ENCODE measurements at regions not wholly inside any gene's neighbourhood (a gene's known extent, or its start where the extent isn't known, plus 50 kb on each side); places are given as distances from the start of the nearest gene placed in this dataset.

DNA sequence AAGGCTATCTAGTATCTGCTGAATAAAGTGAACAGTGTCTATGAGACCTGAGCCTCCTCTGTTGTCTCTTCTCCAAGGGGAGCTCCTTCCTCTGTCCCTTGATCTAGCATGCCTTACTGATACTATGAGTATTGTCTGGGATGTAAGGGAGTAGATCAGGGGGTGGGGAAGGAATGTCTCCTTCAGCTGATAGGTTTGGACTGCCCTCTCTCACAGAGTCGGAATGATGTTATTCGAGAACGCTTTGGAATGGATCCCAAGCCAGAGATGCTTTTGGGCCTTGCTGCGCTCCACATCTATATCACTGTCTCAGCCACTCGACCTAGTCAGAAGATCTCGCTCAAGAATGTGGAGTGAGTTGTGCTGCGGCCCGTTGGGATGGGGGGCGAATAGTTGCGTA is 68.3 kb upstream of the PRPS1 start:
- no peak for DNase-seq (ENCODE audit: low read depth, low spot score)

DNA sequence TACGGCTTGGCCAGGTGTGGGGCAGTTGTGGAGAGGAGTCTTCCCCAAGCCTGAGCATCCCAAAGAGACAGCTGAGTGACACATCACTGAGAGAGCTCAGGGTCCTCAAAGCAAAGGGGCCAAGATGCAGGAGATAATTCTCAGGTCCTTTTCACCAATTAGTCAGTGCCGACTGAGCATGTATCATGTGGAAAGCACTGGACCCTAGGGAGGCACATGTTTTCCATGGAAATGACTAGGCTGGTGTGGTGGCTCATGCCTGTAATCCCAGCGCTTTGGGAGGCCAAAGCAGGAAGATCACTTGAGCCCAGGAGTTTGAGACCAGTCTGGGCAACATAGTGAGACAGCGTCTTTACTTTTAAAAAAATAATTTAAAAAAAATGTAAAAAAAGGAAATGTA is 67.3 kb upstream of the PRPS1 start:
- DNase-seq (ENCODE audit: low read depth, low spot score), result no peak

DNA sequence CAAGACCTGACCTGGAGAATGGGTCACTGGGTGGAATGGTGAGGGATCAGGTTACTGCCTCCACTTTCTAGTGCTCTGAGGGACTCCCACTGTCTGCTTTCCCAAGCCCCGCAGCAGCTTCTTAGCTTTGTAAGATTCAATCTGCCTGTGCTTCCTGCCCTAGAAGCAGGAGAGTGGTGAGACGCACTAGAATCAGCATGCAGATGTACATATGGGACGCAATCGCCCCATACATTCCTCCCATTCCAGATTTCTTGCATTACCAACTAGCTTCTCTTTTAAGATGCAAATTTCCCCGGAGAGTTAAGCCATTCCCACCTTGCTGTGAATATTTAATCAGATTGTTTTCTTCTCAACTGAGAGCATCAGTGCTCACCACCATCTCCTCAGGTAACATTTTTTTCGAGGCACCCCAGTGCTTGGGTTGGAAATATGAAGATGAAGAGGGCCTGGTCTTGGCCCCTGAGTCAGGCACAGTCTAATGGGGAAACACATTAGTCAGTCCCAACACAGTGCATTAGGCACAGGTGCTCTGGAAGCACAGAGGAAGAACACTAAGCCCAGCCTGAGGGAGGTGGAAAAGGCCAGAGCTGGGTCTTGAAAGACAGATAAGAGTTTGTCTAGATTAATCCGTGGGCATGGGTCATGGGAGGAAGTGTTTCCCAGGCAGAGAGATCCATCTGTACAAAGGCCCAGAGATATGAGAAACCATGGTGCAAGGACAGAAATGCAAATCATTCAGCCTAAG is 66.7 kb upstream of the PRPS1 start:
- no peak for DNase-seq (ENCODE audit: low read depth, low spot score)

DNA sequence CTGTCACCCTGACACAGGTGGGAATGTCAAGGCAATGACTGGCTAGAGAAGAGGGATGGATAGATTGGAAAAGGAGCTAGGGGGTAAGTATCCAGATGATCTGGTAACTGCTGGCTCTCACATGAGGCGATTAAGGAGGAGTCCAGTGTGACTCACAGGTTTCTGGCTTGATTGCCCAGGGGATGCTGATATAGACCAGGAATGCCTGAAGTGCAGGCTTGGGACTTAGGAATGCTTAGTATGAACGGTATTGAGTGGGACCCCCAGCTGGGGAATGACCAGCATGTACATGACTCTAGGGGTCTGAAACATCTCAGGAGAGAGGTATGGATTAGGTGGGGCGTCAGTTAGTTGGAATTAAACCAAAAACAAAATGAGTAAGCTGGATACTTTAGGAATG is 65.8 kb upstream of the PRPS1 start:
- DNase-seq (ENCODE audit: low read depth, low spot score), result no peak

DNA sequence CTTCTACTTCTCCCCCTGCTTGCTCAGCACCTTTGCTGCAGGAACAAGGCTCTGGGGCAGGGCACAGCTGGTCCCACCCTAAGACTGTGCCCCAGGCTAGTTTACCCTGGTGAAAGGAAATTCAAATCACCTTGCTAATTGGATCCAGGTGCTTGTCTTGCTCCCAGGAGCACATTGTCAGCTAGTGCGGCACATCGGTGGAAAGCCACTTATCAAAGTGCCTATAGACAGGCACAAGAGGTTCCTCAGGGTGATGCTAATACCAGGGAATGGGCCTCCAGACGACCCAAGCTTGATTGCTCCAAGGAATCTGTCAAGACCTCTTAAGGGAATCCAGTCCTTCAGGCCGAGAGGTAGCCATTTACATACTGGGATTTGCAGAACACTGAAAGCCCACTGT is 64.5 kb upstream of the PRPS1 start:
- DNase-seq (ENCODE audit: low read depth, low spot score), result no peak

DNA sequence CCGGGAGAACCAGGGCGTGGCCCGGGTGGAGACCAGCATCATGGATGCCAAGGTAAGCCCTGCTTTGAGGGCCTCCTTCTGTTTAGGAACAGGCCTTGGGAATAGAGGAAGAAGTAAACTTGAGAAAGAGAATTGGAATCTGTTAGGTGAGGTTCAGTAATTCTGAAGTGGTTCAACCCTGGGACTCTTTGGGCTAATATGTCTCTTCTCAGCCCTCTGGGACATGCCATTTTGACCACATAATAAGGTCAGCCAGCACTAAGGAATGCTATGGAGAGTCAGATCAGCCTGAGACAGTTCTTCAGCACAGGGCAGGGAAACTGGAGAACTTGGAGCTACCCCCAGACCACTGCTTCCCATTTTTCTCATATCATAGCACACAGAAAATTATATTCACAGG is 63.3 kb upstream of the PRPS1 start:
- DNase-seq (ENCODE audit: low read depth, low spot score), result no peak

DNA sequence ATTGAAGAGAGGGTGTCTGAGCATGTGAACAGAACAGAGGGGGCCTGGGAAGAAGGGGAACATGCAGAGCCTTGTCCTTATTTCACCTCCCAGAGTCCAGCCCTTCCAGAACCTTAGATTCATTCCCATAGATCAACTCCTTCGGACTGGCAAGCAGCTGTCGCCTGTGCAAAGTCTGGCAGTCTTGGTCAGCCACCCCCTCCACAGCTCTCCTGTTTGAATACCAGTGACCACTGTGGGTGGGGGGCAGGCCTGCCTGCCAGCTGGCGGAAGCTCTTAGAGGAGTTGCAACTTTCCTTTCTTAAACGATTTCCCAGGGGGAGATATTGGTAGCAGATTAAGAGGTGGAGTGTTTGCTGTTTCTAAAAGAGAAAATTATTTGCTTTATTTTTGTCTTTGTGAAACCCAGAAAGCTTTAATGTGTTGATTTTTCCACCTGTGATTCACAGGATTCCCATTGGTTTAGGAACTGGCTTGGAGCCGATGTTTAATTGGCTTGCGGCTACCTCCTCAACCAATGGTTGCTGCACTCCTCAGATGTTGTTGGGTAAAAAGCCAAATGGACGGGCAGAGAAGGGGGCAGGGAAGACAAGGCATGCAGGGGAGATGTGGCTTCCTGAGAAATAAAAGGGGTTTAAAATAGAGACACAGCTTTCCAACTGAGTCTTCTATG is 62.2 kb upstream of the PRPS1 start:
- no peak for DNase-seq (ENCODE audit: low read depth, low spot score)

DNA sequence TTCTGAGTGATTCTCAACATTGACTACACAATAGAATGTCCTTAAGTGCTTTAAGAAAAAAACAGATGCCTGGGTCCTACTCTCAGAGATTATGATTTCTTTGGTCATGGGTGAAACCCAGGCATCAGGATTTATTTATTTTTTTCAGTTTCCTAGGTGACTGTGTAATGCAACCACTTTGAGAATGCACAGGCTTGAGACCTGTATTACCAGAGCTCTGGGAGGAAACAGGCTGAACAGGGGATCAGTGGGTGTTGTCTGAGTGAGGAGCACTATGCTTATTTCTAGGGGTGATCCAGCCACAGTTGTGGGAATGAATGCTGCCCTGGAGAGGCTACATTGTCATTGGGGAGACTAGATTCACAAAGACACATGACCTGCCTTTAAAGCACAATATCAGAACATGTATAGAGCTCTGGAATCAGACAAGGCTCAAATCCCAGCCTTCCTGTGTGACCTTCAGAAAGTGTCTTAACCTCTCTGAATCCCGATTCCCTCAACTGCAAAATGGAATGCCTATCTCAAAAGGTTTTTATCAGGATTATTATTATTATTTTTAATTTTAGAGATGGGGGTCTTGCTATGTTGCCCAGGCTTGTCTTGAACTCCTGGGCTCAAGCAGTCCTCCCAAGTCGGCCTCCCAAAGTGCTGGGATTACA is 61.6 kb upstream of the PRPS1 start:
- DNase-seq (ENCODE audit: low read depth, low spot score), result no peak

DNA sequence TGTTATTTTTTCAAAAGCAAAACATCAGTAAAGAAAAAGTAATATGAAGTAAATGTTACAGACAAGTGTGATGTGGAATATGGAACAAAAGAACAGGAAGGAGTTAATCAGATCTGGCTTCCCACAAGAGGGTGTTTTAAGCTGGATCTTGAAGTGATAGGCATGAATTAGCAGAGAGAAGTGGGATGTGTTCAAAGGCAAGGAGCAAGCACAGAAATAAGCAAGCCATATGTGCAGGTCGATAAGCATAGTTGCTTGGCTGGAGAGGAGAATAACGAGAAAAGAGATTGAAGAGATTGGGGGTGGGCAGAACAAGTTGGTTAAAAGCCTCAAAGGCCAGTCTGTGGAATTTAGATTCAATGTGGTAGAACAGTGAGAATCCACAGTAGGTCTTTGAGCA is 60.9 kb upstream of the PRPS1 start:
- no peak for DNase-seq (ENCODE audit: low read depth, low spot score)

DNA sequence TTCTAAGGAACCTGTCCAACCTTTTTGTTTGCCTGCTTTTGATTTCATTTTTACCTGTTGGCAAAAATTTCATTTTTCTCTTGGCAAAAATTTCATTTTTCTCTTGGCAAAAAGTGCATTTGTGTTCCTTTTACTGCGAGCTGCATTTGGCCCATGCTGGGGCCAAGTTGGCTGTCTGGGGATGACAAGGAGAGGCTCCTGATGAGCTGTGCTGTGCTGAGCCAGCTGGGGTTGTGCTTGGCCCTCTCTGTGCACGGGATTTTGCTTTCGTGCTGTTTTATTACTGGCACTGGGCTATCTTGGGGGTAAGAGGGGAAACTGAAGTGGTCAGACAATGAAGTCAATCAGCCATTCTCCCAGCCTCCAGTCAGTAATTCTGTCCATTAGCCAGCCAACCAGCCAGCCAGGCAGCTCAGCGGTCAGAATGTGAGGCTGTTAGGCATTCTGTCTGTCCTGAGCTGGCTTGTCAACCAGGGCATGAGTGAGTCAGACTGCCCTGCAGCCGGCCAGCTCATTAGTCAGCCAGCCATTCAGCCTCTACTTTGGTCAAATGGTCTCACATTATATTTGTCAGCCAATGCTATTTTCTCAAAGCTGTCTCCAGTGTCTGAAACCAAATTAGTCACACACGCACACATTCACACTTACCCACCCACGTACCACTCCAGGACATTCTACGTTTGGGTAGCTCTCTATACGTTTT is 56.9 kb upstream of the PRPS1 start:
- DNase-seq (ENCODE audit: low read depth, low spot score), result peak; percentile 10

DNA sequence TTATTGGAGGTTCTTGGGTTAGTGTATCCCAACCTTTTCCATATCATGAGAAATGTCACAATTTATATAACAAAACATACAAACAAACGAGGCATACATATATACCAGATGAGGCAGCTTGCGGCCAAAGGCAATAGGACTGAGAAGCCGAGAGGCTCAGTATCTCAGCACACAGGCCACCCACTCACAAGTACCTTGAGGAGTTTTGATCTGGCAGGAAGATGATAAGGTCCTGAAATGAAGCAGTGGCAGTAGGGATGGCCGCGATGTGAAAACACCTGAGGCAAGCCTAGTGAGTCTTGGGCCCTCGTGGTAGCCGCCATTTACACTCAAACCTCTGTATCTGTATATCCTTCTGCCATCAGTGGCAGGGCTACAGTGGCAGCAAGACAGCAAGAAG is 55.3 kb upstream of the PRPS1 start:
- DNase-seq (ENCODE audit: low read depth, low spot score), result no peak

DNA sequence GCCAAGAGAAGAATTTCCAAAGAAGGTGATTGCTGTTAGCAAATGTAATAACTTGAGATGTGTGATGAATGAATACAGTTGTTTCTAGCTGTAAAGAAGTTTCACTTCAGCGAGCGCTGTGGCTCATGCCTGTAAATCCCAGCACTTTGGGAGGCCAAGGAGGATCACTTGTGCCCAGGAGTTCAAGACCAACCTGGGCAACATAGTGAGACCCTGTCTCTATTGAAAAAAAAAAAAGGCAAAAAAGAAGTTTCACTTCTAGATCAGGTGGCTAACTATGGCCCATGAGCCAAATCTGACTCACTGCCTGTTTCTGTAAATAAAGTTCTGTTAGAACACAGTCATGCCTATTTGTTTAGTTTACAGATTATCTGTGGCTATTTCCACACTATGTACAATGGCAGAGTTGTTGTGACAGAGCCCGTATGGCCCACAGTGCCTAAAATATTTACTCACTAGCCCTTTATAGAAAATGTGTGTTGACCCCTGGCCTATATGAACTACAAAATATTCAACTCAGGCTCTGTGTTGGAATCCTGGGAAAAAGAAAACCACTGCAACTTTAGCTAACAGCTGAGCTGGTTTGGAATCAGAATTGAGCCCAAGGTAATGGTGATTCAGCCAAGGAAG is 54.1 kb upstream of the PRPS1 start:
- DNase-seq (ENCODE audit: low read depth, low spot score), result no peak

DNA sequence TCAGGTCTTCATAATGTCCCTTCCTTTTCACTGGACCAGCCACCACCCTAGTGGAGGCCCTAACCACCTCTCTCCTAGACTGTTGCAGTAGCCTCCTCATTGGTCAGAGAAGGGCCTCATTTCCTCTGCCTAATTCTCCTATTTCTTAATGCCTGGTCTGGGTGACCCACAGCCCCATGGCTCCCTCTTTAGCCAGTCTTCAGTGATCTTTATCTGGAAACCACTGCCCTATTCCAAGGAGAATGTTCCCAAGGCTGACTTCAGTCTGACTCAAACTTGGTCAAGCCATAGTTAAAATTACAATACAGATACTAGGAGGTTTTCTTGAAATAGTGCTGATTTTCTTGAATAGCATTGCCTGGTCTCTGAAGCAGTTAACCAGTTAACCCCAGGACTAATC is 53.6 kb upstream of the PRPS1 start:
- no peak for DNase-seq (ENCODE audit: low read depth, low spot score)

DNA sequence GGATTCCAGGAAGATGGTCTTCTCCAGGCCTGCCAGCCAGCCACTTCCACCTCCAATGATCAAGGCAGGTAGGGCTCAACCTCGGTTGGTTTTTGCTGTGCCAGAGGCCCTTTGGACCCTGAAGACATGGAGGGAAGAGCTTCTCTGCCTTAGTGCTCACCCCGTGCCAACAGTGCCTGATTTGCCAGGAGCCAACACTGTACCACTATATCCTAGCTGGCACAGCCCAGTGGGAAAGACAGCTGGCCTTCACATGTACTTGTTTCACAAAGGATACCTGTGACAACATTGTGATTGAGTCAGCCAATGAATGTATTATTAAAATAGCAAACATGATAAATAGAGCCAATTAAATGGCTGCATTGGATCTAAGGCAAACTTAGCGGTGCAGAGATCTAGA is 51.9 kb upstream of the PRPS1 start:
- no peak for DNase-seq (ENCODE audit: low read depth, low spot score)

DNA sequence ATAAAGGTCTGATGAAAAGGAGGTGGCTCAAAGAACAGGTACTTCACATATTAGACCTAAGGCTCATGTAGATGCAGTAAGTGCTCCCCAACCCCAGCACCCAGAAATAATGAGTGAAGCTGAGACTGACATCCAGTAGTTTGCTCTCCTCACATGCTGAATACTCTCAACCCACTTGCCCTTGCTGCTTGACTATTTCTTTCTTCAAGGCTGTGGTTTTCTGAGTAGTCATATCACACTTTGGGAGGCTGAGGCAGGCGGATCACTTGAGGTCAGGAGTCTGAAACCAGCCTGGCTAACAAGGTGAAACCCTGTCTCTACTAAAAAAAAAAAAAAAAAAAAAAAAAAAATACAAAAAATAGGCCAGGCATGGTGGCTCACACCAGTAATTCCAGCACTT is 51.5 kb upstream of the PRPS1 start:
- DNase-seq (ENCODE audit: low read depth, low spot score), result no peak

DNA sequence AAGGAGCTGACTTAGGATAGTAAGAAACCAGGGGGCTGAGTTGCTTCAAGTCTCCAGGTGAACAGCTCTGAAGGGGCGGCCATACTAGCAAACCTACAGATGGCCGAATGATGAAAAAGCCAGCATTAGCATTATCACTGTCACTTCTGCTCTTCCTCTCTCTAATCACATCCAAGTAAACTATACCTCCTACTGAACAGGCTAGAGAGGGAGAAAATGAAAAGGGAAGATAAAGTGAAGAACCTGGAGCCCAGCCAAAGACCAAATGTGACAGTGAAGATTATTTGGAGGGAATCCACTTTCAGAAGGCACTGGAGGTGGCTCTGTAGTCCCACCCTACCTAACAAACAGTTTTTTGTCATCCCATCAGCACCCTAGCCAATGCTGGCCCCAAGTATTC is 50.4 kb upstream of the PRPS1 start:
- no peak for DNase-seq (ENCODE audit: low read depth, low spot score)
